MM.1S (cell line): ENCODE measurements at regions not wholly inside any gene's neighbourhood (a gene's known extent, or its start where the extent isn't known, plus 50 kb on each side); places are given as distances from the start of the nearest gene placed in this dataset.

ENCODE experiments used
- DNase-seq: peaks from one replicate; pipeline ENCODE4 v3.0.0-alpha.2; 2015
- H2AFZ ChIP-seq: fragments of 300-600 bp; sonication (generic); 2 replicates; pipeline ENCODE4 v1.6.0; 2016; ENCODE audit warnings: antibody characterized with exemption, low read length
- H3F3A ChIP-seq: fragments of 300-600 bp; sonication (generic); 2 replicates; pipeline ENCODE4 v1.6.1; 2016; ENCODE audit warnings: mild to moderate bottlenecking, antibody characterized with exemption, low read length, moderate library complexity, mixed read lengths; ENCODE audit not compliant: insufficient read depth
- H3K27ac ChIP-seq: fragments of 300-600 bp; sonication (generic); 2 replicates; pipeline ENCODE4 v1.5.1; 2016; ENCODE audit warnings: mild to moderate bottlenecking, low read length
- H3K27me3 ChIP-seq: fragments of 300-600 bp; sonication (generic); replicated peaks from 2 replicates; pipeline ENCODE4 v1.6.0; 2016; ENCODE audit warnings: low read length; ENCODE audit not compliant: insufficient read depth
- H3K36me3 ChIP-seq: fragments of 300-600 bp; sonication (generic); replicated peaks from 2 replicates; pipeline ENCODE4 v1.6.1; 2016; ENCODE audit warnings: mild to moderate bottlenecking, low read length, mixed read lengths; ENCODE audit not compliant: insufficient read depth
- H3K4me1 ChIP-seq: fragments of 300-600 bp; sonication (generic); 2 replicates; pipeline ENCODE4 v1.6.1; 2016; ENCODE audit warnings: low read length, mixed read lengths
- H3K4me2 ChIP-seq: fragments of 300-600 bp; sonication (generic); 2 replicates; pipeline ENCODE4 v1.6.0; 2016; ENCODE audit warnings: low read depth, low read length
- H3K4me3 ChIP-seq: fragments of 300-600 bp; sonication (generic); 2 replicates; pipeline ENCODE4 v1.5.1; 2016; ENCODE audit warnings: low read length, mixed read lengths
- H3K79me2 ChIP-seq: fragments of 300-600 bp; sonication (generic); 2 replicates; pipeline ENCODE4 v1.6.1; 2016; ENCODE audit warnings: mixed run types, low read length, mixed read lengths
- H3K9ac ChIP-seq: fragments of 300-600 bp; sonication (generic); 2 replicates; pipeline ENCODE4 v1.6.1; 2016; ENCODE audit warnings: low read length, mixed read lengths
- H3K9me2 ChIP-seq: fragments of 300-600 bp; sonication (generic); replicated peaks from 2 replicates; pipeline ENCODE4 v1.6.1; 2016; ENCODE audit warnings: mild to moderate bottlenecking, low read length, mixed read lengths; ENCODE audit not compliant: insufficient read depth
- H3K9me3 ChIP-seq: fragments of 300-600 bp; sonication (generic); replicated peaks from 2 replicates; pipeline ENCODE4 v1.6.1; 2016; ENCODE audit warnings: mild to moderate bottlenecking, low read length, mixed read lengths; ENCODE audit not compliant: insufficient read depth
- H4K20me1 ChIP-seq: fragments of 300-600 bp; sonication (generic); 2 replicates; pipeline ENCODE4 v1.6.1; 2016; ENCODE audit warnings: mild to moderate bottlenecking, low read length, moderate library complexity, mixed read lengths; ENCODE audit not compliant: insufficient read depth
- CTCF ChIP-seq: fragments of 300-600 bp; sonication (generic); IDR thresholded peaks from 2 replicates; pipeline ENCODE4 v1.5.1; 2016; ENCODE audit warnings: antibody characterized with exemption, low read length, mixed read lengths
- EZH2 ChIP-seq: fragments of 300-600 bp; sonication (generic); optimal IDR thresholded peaks from 2 replicates; pipeline ENCODE3; 2017; ENCODE audit warnings: low read depth, mild to moderate bottlenecking, antibody characterized with exemption, low read length, mixed read lengths
- EZH2phosphoT487 ChIP-seq: fragments of 300-600 bp; sonication (generic); IDR thresholded peaks from 2 replicates; pipeline ENCODE4 v1.6.1; 2018; ENCODE audit warnings: antibody characterized with exemption, low read length

GRCh38 chr19:27777242-27777641 is 1435.7 kb downstream of the UQCRFS1 start:
- no peaks in the 10 kb centered on the region for H4K20me1 ChIP-seq
- no peaks in the 10 kb centered on the region for H3K9me3 ChIP-seq
- no peaks in the 10 kb centered on the region for H3K27me3 ChIP-seq
- DNase-seq = no peak
- no peaks in the 10 kb centered on the region for H3K9me2 ChIP-seq
- no peak overlapping the region for H3K9ac ChIP-seq
- TF ChIP-seq EZH2 = no peak
- H3K27ac ChIP-seq = no peak overlapping the region
- H3K4me3 ChIP-seq = no peak overlapping the region
- H3K79me2 ChIP-seq = no peaks in the 10 kb centered on the region
- H2AFZ ChIP-seq = no peak overlapping the region
- no peaks in the 10 kb centered on the region for H3K36me3 ChIP-seq
- no peak overlapping the region for H3K4me2 ChIP-seq
- H3K4me1 ChIP-seq = no peaks in the 10 kb centered on the region
- no peaks in the 10 kb centered on the region for H3F3A ChIP-seq

- Histone ChIP-seq H3F3A (no peaks in the 10 kb centered on the region), H2AFZ (no peak overlapping the region), H3K9ac (no peak overlapping the region), H3K79me2 (no peaks in the 10 kb centered on the region), H3K9me3 (no peaks in the 10 kb centered on the region), H3K27ac (no peak overlapping the region), H3K4me3 (no peak overlapping the region), H3K9me2 (no peaks in the 10 kb centered on the region), H3K4me1 (no peaks in the 10 kb centered on the region), H3K27me3 (no peaks in the 10 kb centered on the region), H4K20me1 (no peaks in the 10 kb centered on the region), H3K36me3 (no peaks in the 10 kb centered on the region), H3K4me2 (no peak overlapping the region)
- DNase-seq = no peak
- TF ChIP-seq CTCF (no peak), EZH2 (no peak), EZH2phosphoT487 (no peak)
Measured at GRCh38 chr19:27776524-27776923, 1436.4 kb downstream of the UQCRFS1 start.

- Histone ChIP-seq H2AFZ (no peak overlapping the region), H3K27ac (no peak overlapping the region), H3K4me1 (no peaks in the 10 kb centered on the region), H3K9me3 (no peaks in the 10 kb centered on the region), H3K9ac (no peak overlapping the region), H3K9me2 (no peaks in the 10 kb centered on the region), H3K4me3 (no peak overlapping the region), H3K4me2 (no peak overlapping the region), H3F3A (no peaks in the 10 kb centered on the region), H3K79me2 (no peaks in the 10 kb centered on the region), H3K27me3 (no peaks in the 10 kb centered on the region), H3K36me3 (no peaks in the 10 kb centered on the region), H4K20me1 (no peaks in the 10 kb centered on the region)
- peak; percentile 33 for TF ChIP-seq CTCF
- no peak for TF ChIP-seq EZH2
- no peak for DNase-seq
Measured at GRCh38 chr19:27776020-27776419, 1436.9 kb downstream of the UQCRFS1 start.

- no peaks in the 10 kb centered on the region for H4K20me1 ChIP-seq
- H3K79me2 ChIP-seq = no peaks in the 10 kb centered on the region
- no peak for TF ChIP-seq EZH2
- no peak for TF ChIP-seq CTCF
- TF ChIP-seq EZH2phosphoT487 = no peak
- no peaks in the 10 kb centered on the region for H3K9me2 ChIP-seq
- no peak overlapping the region for H3K9ac ChIP-seq
- no peaks in the 10 kb centered on the region for H3K9me3 ChIP-seq
- no peak overlapping the region for H2AFZ ChIP-seq
- no peaks in the 10 kb centered on the region for H3K4me1 ChIP-seq
- H3F3A ChIP-seq = no peaks in the 10 kb centered on the region
- H3K27ac ChIP-seq = no peak overlapping the region
- H3K27me3 ChIP-seq = no peaks in the 10 kb centered on the region
- no peak overlapping the region for H3K4me2 ChIP-seq
- H3K4me3 ChIP-seq = no peak overlapping the region
- no peak for DNase-seq
- no peaks in the 10 kb centered on the region for H3K36me3 ChIP-seq
Measured at GRCh38 chr19:27775395-27775794, 1437.6 kb downstream of the UQCRFS1 start.
